Astrocyte of the spinal cord (primary cell): ENCODE measurements at regions not wholly inside any gene's neighbourhood (a gene's known extent, or its start where the extent isn't known, plus 50 kb on each side); places are given as distances from the start of the nearest gene placed in this dataset.

Experiments used
- DNase-seq: peaks from one replicate; pipeline ENCODE4 v3.0.0; 2011; ENCODE audit warnings: low read depth, low spot score
- H3K4me3 ChIP-seq: 2 replicates; pipeline ENCODE4 v1.5.1; 2011; ENCODE audit warnings: low read depth, mild to moderate bottlenecking, low read length, moderate library complexity
- in situ Hi-C: cut with HindIII; loops from 2 replicates; pipeline ENCODE4 v1.10.0; 2017; ENCODE audit warnings: low sequenced_read_pairs
- TF ChIP-seq, protein P1 (sequence below): IDR thresholded peaks from 2 replicates; pipeline ENCODE4 v1.5.1; 2012; ENCODE audit warnings: low read depth, mild to moderate bottlenecking, low read length, inconsistent platforms

DNA sequence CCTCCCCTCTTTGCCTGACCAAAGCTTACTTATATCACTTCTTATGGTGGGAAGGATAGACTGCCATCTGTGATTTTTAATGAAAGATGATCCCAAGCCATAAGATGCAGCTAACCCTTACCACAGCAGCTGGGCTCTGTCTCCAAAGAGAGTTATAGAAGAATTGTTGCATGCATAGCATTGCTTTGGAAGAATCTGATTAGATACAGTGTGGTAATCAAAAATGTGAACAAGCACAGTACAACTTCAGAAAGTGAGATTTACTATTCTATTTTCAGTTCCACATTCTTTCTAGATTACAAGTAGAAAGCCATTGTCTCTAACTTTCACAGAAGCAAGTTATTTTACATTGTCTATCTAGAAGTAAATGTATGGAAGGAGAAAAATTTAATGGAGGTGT is 129.0 kb upstream of the ACVR2A start:
- TF ChIP-seq, protein P1, sequence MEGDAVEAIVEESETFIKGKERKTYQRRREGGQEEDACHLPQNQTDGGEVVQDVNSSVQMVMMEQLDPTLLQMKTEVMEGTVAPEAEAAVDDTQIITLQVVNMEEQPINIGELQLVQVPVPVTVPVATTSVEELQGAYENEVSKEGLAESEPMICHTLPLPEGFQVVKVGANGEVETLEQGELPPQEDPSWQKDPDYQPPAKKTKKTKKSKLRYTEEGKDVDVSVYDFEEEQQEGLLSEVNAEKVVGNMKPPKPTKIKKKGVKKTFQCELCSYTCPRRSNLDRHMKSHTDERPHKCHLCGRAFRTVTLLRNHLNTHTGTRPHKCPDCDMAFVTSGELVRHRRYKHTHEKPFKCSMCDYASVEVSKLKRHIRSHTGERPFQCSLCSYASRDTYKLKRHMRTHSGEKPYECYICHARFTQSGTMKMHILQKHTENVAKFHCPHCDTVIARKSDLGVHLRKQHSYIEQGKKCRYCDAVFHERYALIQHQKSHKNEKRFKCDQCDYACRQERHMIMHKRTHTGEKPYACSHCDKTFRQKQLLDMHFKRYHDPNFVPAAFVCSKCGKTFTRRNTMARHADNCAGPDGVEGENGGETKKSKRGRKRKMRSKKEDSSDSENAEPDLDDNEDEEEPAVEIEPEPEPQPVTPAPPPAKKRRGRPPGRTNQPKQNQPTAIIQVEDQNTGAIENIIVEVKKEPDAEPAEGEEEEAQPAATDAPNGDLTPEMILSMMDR: no peak
- no peak overlapping the region for H3K4me3 ChIP-seq
- DNase-seq: no peak
- in situ Hi-C loops: no loop called here

DNA sequence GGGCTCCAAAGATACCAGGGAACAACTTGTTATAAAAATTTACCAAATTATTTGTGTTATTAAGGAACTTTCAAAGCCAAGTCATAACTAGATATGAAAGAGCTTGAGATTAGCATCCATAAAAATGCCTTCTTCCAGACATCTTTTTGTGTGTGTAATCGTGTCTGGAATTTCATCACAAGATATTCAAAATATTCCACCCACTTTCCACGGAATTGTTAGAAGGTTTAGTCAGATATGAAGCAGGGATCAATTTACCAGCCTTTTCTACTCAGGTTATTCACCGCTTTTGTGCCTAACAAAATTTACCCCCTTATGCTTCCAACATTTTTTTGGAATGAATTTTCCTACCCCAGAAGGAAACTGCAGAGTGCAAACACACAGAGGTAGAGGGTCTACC is 130.2 kb upstream of the ACVR2A start:
- H3K4me3 ChIP-seq: no peak overlapping the region
- no peak for DNase-seq
- in situ Hi-C loops: no loop called here
- TF ChIP-seq, protein P1: no peak

DNA sequence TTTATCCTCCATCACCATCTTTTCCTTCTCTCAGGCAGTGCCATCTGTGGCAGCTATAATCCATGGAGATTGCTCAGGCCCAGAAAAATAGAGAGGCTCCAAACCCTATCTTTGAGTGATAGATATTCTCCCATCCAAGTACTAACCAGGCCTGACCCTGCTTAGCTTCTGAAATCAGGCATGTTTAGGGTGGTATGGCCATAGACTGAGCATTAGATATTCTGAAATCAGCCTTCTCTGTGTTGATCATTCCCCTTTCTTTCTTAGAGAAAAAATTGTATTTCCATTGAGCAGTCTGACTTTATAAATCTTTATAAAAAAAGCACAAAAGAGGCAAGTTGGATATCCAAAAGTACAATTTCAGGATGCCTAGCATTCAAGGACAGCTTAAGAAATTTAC is 131.5 kb upstream of the ACVR2A start:
- TF ChIP-seq, protein P1: no peak
- H3K4me3 ChIP-seq: no peak overlapping the region
- in situ Hi-C loops: no loop called here
- no peak for DNase-seq

DNA sequence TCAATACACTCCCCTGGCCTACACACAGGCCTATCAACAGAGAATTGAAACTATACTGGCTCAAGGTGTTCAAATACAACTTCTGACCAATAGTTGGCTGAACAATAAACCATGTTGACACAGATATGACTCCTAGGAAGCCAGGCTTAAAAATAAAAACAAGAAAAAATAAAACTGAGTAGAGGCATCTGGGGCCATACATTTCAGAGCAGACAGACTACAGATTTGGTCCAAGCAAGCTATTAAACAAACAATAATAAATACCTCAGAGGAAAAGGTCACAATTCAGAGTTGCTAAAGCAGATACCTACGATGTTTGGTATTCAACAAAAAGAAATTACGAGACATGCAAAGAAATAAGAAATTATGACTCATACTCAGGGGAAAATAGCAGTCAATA is 132.8 kb upstream of the ACVR2A start:
- no peak for DNase-seq
- no peak overlapping the region for H3K4me3 ChIP-seq
- in situ Hi-C loops: no loop called here
- TF ChIP-seq, protein P1: no peak

DNA sequence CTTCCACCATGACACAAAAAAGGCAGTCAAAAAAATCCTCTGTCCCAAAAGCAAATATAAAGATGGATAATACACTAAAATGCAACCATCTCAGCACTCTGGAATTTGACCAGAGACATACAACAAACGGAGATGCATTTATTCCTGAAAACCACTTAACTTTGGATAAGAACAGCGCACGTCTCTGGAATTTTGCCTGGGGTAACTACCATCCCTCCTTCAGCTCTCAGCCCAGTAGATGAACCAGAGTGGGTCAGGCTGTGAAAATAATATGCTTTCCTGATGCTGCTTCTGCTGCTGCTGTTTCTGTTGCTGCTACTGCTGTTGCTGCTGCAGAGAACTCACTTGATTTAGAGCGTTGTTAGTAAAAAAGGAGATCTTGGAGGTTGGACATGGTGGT is 133.8 kb upstream of the ACVR2A start:
- H3K4me3 ChIP-seq: no peak overlapping the region
- in situ Hi-C loops: no loop called here
- TF ChIP-seq, protein P1: no peak
- DNase-seq: no peak

DNA sequence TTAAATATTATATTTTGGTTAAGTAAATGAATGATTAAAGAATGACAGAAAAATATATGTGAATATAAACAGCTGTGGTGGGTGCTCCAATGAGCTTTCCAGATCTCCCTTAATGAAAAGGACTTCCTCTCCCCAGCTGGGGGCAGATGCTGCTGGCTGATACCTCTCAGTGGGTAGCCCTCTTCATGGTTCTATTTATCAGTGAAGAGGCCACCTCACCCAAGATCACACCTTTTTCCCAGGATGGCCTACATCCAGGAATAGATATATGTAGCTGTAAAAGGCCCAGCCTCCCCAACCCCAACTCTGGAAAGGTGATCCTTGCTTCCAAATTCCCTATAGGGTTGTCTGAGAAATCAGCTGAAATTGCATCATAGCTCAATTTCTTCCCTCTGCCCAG is 135.2 kb upstream of the ACVR2A start:
- TF ChIP-seq, protein P1: no peak
- DNase-seq: no peak
- H3K4me3 ChIP-seq: no peak overlapping the region
- in situ Hi-C loops: no loop called here

DNA sequence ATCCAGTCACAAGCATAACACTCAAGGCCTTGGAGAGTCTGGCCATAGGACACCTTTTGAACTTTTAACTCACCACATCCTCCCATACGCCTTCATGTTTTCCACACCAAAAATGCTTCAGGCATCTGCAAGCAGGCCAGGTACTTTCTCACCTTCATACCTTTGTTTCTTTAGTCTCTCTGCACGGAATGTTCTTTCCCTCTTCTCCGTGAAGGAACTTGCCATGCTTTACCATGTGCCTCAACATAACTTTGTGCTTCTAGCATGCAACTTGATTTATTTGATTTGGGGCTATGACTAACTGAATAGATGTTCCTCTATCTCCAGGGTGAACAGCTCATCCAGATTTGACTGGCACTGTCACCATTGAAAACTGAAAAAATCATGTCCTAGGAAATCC is 141.7 kb upstream of the ACVR2A start:
- in situ Hi-C loops: no loop called here
- H3K4me3 ChIP-seq: no peak overlapping the region
- no peak for DNase-seq
- TF ChIP-seq, protein P1: no peak
